HCT116 (cell line): ENCODE measurements at regions not wholly inside any gene's neighbourhood (a gene's known extent, or its start where the extent isn't known, plus 50 kb on each side); places are given as distances from the start of the nearest gene placed in this dataset.
"Not testable (repeated sequence)": the region's sequence is repeated elsewhere in the genome, so short reads cannot be mapped to it uniquely, and the experiment has no call there.

Experiments used
- ATAC-seq: fragments of 200-7000 bp; cut with Tn5 transposase; 2 replicates; pipeline ENCODE4 v1.9.1; 2020; ENCODE audit warnings: mild to moderate bottlenecking, moderate library complexity
- BruUV-seq: library from RNA; stranded (reverse); fragments of 400-500 nt; replicated peaks from 2 replicates; lab custom pipeline; 2021; lab: Mats Ljungman, UMichigan
- CTCF ChIA-PET: fragments of 300-600 bp; sonication (Branson Sonifier 250); formaldehyde crosslinking; loops from one replicate; lab custom pipeline; 2021; ENCODE audit warnings: antibody characterized with exemption; lab: Charles Lee
- POLR2A ChIA-PET: fragments of 300-600, 350-600 bp; sonication (Branson Sonifier 250); formaldehyde crosslinking; loops from one replicate; lab custom pipeline; 2021; ENCODE audit warnings: antibody characterized with exemption; lab: Charles Lee
- RAD21 ChIA-PET, 2 experiments: fragments of 300-600 bp; sonication (Branson Sonifier 250); formaldehyde crosslinking; loops; one replicate each; lab custom pipeline; 2023; ENCODE audit warnings: low total read pairs in 2 of 2; ENCODE audit not compliant: uncharacterized antibody in 2 of 2, unreplicated experiment in 2 of 2, low non-redundant PET in 1 of 2; lab: Charles Lee
- DNase-seq: peaks from one replicate; pipeline ENCODE4 v3.0.0-alpha.2; 2010; ENCODE audit warnings: low read depth, low spot score
- H2AFZ ChIP-seq: fragments of 200-600 bp; shearing (Covaris generic), sonication (generic); 2 replicates; pipeline ENCODE4 v1.6.1; 2017; ENCODE audit warnings: low read depth, mixed run types, mixed read lengths, antibody characterized with exemption, low read length; ENCODE audit not compliant: poor library complexity, severe bottlenecking
- H3K27ac ChIP-seq: 2 replicates; pipeline ENCODE4 v1.5.1; 2012; ENCODE audit warnings: low read depth, low read length
- H3K27me3 ChIP-seq: fragments of 200-600 bp; sonication (generic); 2 replicates; pipeline ENCODE4 v1.6.1; 2016; ENCODE audit warnings: mixed run types, low read length, mixed read lengths; ENCODE audit not compliant: insufficient read depth
- H3K36me3 ChIP-seq, 2 experiments: fragments of 200-500 bp in 1 of 2; fragments of 200-600 bp in 1 of 2; sonication (Bioruptor generic) in 1 of 2; sonication (generic) in 1 of 2; 2 replicates each; pipeline versions ENCODE4 v1.5.1 to v1.6.1; 2014 to 2016; ENCODE audit warnings: low read length in 2 of 2, inconsistent platforms in 1 of 2, mixed read lengths in 1 of 2, mixed run types in 1 of 2; ENCODE audit not compliant: insufficient read depth in 2 of 2, control insufficient read depth in 1 of 2
- H3K4me1 ChIP-seq, 2 experiments: fragments of 200-600 bp in 1 of 2; sonication (generic) in 1 of 2; 2 replicates each; pipeline versions ENCODE4 v1.5.1 to v1.6.1; 2012 to 2017; ENCODE audit warnings: low read length in 2 of 2, inconsistent platforms in 1 of 2, mild to moderate bottlenecking in 1 of 2, mixed read lengths in 1 of 2, mixed run types in 1 of 2, moderate library complexity in 1 of 2; ENCODE audit not compliant: insufficient read depth in 2 of 2, control insufficient read depth in 1 of 2
- H3K4me2 ChIP-seq: fragments of 200-600 bp; sonication (generic); 2 replicates; pipeline ENCODE4 v1.6.1; 2017; ENCODE audit warnings: mixed run types, low read length, mixed read lengths
- H3K4me3 ChIP-seq, 2 experiments: fragments of 200-600 bp in 1 of 2; sonication (generic) in 1 of 2; replicated peaks in 1 of 2; 2 replicates each; pipeline ENCODE4 v1.5.1; 2011 to 2016; ENCODE audit warnings: low read length in 2 of 2, control low read depth in 1 of 2, low read depth in 1 of 2, mild to moderate bottlenecking in 1 of 2, mixed read lengths in 1 of 2, mixed run types in 1 of 2
- H3K79me2 ChIP-seq: fragments of 200-600 bp; sonication (generic); 2 replicates; pipeline ENCODE4 v1.6.1; 2017; ENCODE audit warnings: mild to moderate bottlenecking, mixed run types, low read length, moderate library complexity, mixed read lengths; ENCODE audit not compliant: insufficient read depth
- H3K9ac ChIP-seq: fragments of 200-600 bp; sonication (generic); 2 replicates; pipeline ENCODE4 v1.6.1; 2016; ENCODE audit warnings: low read length, mixed read lengths
- H3K9me2 ChIP-seq: fragments of 200-600 bp; sonication (generic), shearing (Covaris generic); 2 replicates; pipeline ENCODE4 v1.6.1; 2017; ENCODE audit warnings: mixed run types, mild to moderate bottlenecking, moderate library complexity; ENCODE audit not compliant: insufficient read depth
- H3K9me3 ChIP-seq, 2 experiments: fragments of 200-500 bp in 1 of 2; fragments of 200-600 bp in 1 of 2; sonication (Bioruptor generic) in 1 of 2; sonication (generic) in 1 of 2; 2 replicates each; pipeline ENCODE4 v1.6.1; 2014 to 2017; ENCODE audit warnings: low read length in 2 of 2, mixed read lengths in 2 of 2, inconsistent platforms in 1 of 2, low read depth in 1 of 2, mild to moderate bottlenecking in 1 of 2, mixed run types in 1 of 2, moderate library complexity in 1 of 2; ENCODE audit not compliant: control insufficient read depth in 1 of 2, insufficient read depth in 1 of 2
- H4K20me1 ChIP-seq: fragments of 200-600 bp; sonication (generic), shearing (Covaris generic); 2 replicates; pipeline ENCODE4 v1.6.1; 2017; ENCODE audit warnings: mixed run types, mild to moderate bottlenecking, moderate library complexity; ENCODE audit not compliant: insufficient read depth
- intact Hi-C: fragments of 100-400 bp; cut with micrococcal nuclease; formaldehyde crosslinking; loops from 2 replicates; pipeline ENCODE4 v1.10.0; 2022

DNA sequence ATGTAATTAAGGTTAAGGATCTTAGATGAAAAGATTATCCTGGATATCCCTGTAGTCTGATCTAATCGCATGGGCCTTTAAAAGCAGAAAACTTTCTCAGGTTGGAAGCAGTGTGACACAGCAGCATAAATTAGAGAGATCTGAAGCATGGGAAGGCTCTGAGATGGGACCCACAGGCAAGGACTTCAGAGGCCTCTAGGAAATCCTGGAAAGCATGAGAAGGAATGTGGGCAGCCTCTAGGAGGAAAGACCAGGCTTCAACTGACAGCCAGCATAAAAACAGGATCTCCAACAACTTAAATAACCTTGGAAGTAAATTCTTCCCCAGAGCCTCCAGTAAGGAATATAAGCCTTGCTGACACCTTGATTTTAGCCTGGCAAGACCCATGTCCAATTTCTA, 2397.5 kb downstream of the EPHA3 start:
- H3K9ac ChIP-seq, H3K4me2 ChIP-seq, H3K79me2 ChIP-seq, H2AFZ ChIP-seq, H3K27ac ChIP-seq, POLR2A ChIA-PET, ATAC-seq, intact Hi-C loops, H3K9me3 ChIP-seq, H3K27me3 ChIP-seq, H3K4me3 ChIP-seq, H3K4me1 ChIP-seq, RAD21 ChIA-PET, H3K9me2 ChIP-seq, H4K20me1 ChIP-seq, H3K36me3 ChIP-seq, CTCF ChIA-PET, DNase-seq, BruUV-seq: not testable (repeated sequence)
